ENCODE measurements at regions not wholly inside any gene's neighbourhood (a gene's known extent, or its start where the extent isn't known, plus 50 kb on each side); places are given as distances from the start of the nearest gene placed in this dataset.

- no peak for DNase-seq
Observed at GRCh38 chr16:86171329-86171728, 272.4 kb downstream of the IRF8 start.

GRCh38 chr16:86175816-86176215, 276.9 kb downstream of the IRF8 start:
- DNase-seq, result no peak

- DNase-seq, result no peak
Observed at GRCh38 chr16:86176462-86176861, 277.5 kb downstream of the IRF8 start.

GRCh38 chr16:86180244-86180643, 281.3 kb downstream of the IRF8 start:
- DNase-seq, result no peak

GRCh38 chr16:86180780-86181179, 281.8 kb downstream of the IRF8 start:
- DNase-seq, result no peak

GRCh38 chr16:86181526-86181925, 282.6 kb downstream of the IRF8 start:
- DNase-seq, result no peak

- DNase-seq, result no peak
Observed at GRCh38 chr16:86184185-86184584, 285.2 kb downstream of the IRF8 start.

- no peak for DNase-seq
Observed at GRCh38 chr16:86185089-86185488, 286.1 kb downstream of the IRF8 start.

- DNase-seq, result no peak
Observed at GRCh38 chr16:86186313-86186712, 287.4 kb downstream of the IRF8 start.

- no peak for DNase-seq
Observed at GRCh38 chr16:86189934-86190333, 291.0 kb downstream of the IRF8 start.

GRCh38 chr16:86191663-86192062, 292.7 kb downstream of the IRF8 start:
- no peak for DNase-seq

- DNase-seq, result no peak
Observed at GRCh38 chr16:86193528-86194193, 294.7 kb downstream of the IRF8 start.

GRCh38 chr16:86195863-86196630, 297.1 kb downstream of the IRF8 start:
- no peak for DNase-seq

GRCh38 chr16:86196687-86197391, 297.9 kb downstream of the IRF8 start:
- no peak for DNase-seq

- no peak for DNase-seq
Observed at GRCh38 chr16:86198206-86199118, 299.5 kb downstream of the IRF8 start.

GRCh38 chr16:86199182-86199581, 300.2 kb downstream of the IRF8 start:
- DNase-seq, result no peak

GRCh38 chr16:86199871-86200695, 301.1 kb downstream of the IRF8 start:
- DNase-seq, result no peak

GRCh38 chr16:86200722-86201121, 301.8 kb downstream of the IRF8 start:
- no peak for DNase-seq

- DNase-seq, result no peak
Observed at GRCh38 chr16:86201746-86202145, 302.8 kb downstream of the IRF8 start.

GRCh38 chr16:86202267-86202666, 303.3 kb downstream of the IRF8 start:
- DNase-seq, result no peak

- DNase-seq, result no peak
Observed at GRCh38 chr16:86202760-86203426, 303.9 kb downstream of the IRF8 start.
